GM12878 (cell line): ENCODE measurements at regions not wholly inside any gene's neighbourhood (a gene's known extent, or its start where the extent isn't known, plus 50 kb on each side); places are given as distances from the start of the nearest gene placed in this dataset.

Experiments
- ATAC-seq: fragments of 200-7000 bp; cut with Tn5 transposase; 3 replicates; pipeline ENCODE4 v1.9.1; 2020; ENCODE audit warnings: mild to moderate bottlenecking, moderate library complexity
- BruUV-seq: library from RNA; stranded (reverse); fragments of 400-500 nt; replicated peaks from 2 replicates; lab custom pipeline; 2021; lab: Mats Ljungman, UMichigan
- CTCF ChIA-PET: fragments of 300-600 bp; sonication (Branson Sonifier 250); formaldehyde crosslinking; extraction: SDS; loops from one replicate; lab custom pipeline; 2021; ENCODE audit warnings: inconsistent platforms; lab: Yijun Ruan, JAX
- POLR2A ChIA-PET: fragments of 350-600 bp; formaldehyde crosslinking; extraction: SDS; loops from one replicate; lab custom pipeline; 2021; ENCODE audit warnings: inconsistent platforms; lab: Charles Lee
- RAD21 ChIA-PET: fragments of 300-600 bp; sonication (Branson Sonifier 250); formaldehyde crosslinking; loops from one replicate; lab custom pipeline; 2023; ENCODE audit warnings: antibody characterized with exemption; ENCODE audit not compliant: unreplicated experiment; lab: Charles Lee
- SMC1A ChIA-PET: fragments of 300-600 bp; sonication (Branson Sonifier 250); formaldehyde crosslinking; loops from one replicate; lab custom pipeline; 2023; ENCODE audit not compliant: unreplicated experiment, uncharacterized antibody; lab: Charles Lee
- DNase-seq: peaks from one replicate; pipeline ENCODE4 v3.0.0-alpha.2; 2011; ENCODE audit warnings: low read depth, low spot score
- FAIRE-seq: peaks from 3 replicates; lab custom pipeline; 2011; peaks lifted over from hg19 to GRCh38; lab: Jason Lieb, UNC
- H2AFZ ChIP-seq: 2 replicates; pipeline ENCODE4 v1.6.0; 2011; ENCODE audit warnings: low read depth, low read length, control low read depth; ENCODE audit not compliant: control insufficient read depth
- H3K27ac ChIP-seq: 2 replicates; pipeline ENCODE4 v1.5.1; 2011; ENCODE audit warnings: control low read depth; ENCODE audit not compliant: control insufficient read depth, insufficient read depth
- H3K27me3 ChIP-seq, 2 experiments: replicated peaks in 1 of 2; 2 replicates each; pipeline versions ENCODE4 v1.6.0 to v1.6.1; 2011; ENCODE audit warnings: low read length in 1 of 2; ENCODE audit not compliant: control insufficient read depth in 2 of 2, insufficient read depth in 2 of 2
- H3K36me3 ChIP-seq, 2 experiments: 2 replicates each; pipeline ENCODE4 v1.5.1; 2011; ENCODE audit warnings: low read length in 1 of 2; ENCODE audit not compliant: control insufficient read depth in 2 of 2, insufficient read depth in 2 of 2
- H3K4me1 ChIP-seq: 2 replicates; pipeline ENCODE4 v1.6.1; 2011; ENCODE audit warnings: mild to moderate bottlenecking, low read length, moderate library complexity, mixed read lengths; ENCODE audit not compliant: control insufficient read depth, insufficient read depth
- H3K4me2 ChIP-seq: 2 replicates; pipeline ENCODE4 v1.6.0; 2011; ENCODE audit warnings: control low read depth; ENCODE audit not compliant: control insufficient read depth, insufficient read depth
- H3K4me3 ChIP-seq: fragments of 200-600 bp; sonication (generic); 2 replicates; pipeline ENCODE4 v1.5.1; 2016
- H3K79me2 ChIP-seq: 2 replicates; pipeline ENCODE4 v1.6.0; 2011; ENCODE audit warnings: low read length; ENCODE audit not compliant: control insufficient read depth, insufficient read depth
- H3K9ac ChIP-seq: 2 replicates; pipeline ENCODE4 v1.8.0; 2011; ENCODE audit warnings: low read length, control low read depth, mixed read lengths; ENCODE audit not compliant: control insufficient read depth, insufficient read depth
- H3K9me3 ChIP-seq: replicated peaks from 3 replicates; pipeline ENCODE4 v1.5.1; 2011; ENCODE audit warnings: mild to moderate bottlenecking, low read length; ENCODE audit not compliant: control insufficient read depth, insufficient read depth
- H4K20me1 ChIP-seq: 2 replicates; pipeline ENCODE4 v1.6.0; 2011; ENCODE audit not compliant: control insufficient read depth, insufficient read depth
- ASH2L ChIP-seq: fragments of 300-600, 200-600 bp; sonication (generic); IDR thresholded peaks from 2 replicates; pipeline ENCODE4 v1.6.1; 2017; ENCODE audit warnings: low read depth, mild to moderate bottlenecking, borderline replicate concordance
- CHD2 ChIP-seq: IDR thresholded peaks from 2 replicates; pipeline ENCODE4 v1.6.1; 2011; ENCODE audit warnings: low read depth, low read length, improper control_type of control experiment, borderline replicate concordance
- CREB1 ChIP-seq: IDR thresholded peaks from 2 replicates; pipeline ENCODE4 v1.6.1; 2012; ENCODE audit warnings: low read depth, mild to moderate bottlenecking, inconsistent platforms
- DPF2 ChIP-seq: fragments of 450-650 bp; IDR thresholded peaks from 2 replicates; pipeline ENCODE4 v1.6.1; 2017; ENCODE audit warnings: mild to moderate bottlenecking
- EP300 ChIP-seq, 2 experiments: fragments of 150-350 bp in 1 of 2; IDR thresholded peaks; 2 replicates each; pipeline ENCODE4 v1.6.1; 2011 to 2012; ENCODE audit warnings: low read depth in 2 of 2, low read length in 2 of 2, borderline replicate concordance in 1 of 2, improper control_type of control experiment in 1 of 2, inconsistent platforms in 1 of 2; ENCODE audit not compliant: control insufficient read depth in 1 of 2
- MEF2A ChIP-seq: IDR thresholded peaks from 2 replicates; pipeline ENCODE4 v1.6.1; 2011; ENCODE audit warnings: low read depth, mild to moderate bottlenecking, low read length, moderate library complexity; ENCODE audit not compliant: insufficient read depth
- NFXL1 ChIP-seq: fragments of 450-650 bp; IDR thresholded peaks from 2 replicates; pipeline ENCODE4 v1.6.1; 2017; ENCODE audit warnings: antibody characterized with exemption, mild to moderate bottlenecking, borderline replicate concordance
- POLR2A ChIP-seq: IDR thresholded peaks from 2 replicates; pipeline ENCODE4 v1.6.1; 2011; ENCODE audit warnings: low read depth, mild to moderate bottlenecking, low read length
- PRDM15 ChIP-seq: fragments of 450-650 bp; formaldehyde crosslinking; IDR thresholded peaks from 2 replicates; pipeline ENCODE4 v1.4.0; 2020; ENCODE audit warnings: mild to moderate bottlenecking, moderate library complexity
- TCF7 ChIP-seq: IDR thresholded peaks from 2 replicates; pipeline ENCODE4 v1.6.1; 2014; ENCODE audit warnings: antibody characterized with exemption, borderline replicate concordance
- USF1 ChIP-seq: IDR thresholded peaks from 2 replicates; pipeline ENCODE4 v1.6.1; 2011; ENCODE audit warnings: borderline replicate concordance, low read depth, mild to moderate bottlenecking, moderate library complexity, mixed read lengths, low read length; ENCODE audit not compliant: insufficient read depth; ENCODE audit errors: extremely low read length
- ZNF687 ChIP-seq: fragments of 450-650 bp; IDR thresholded peaks from 2 replicates; pipeline ENCODE4 v1.6.1; 2017; ENCODE audit warnings: mild to moderate bottlenecking, moderate library complexity
- WGBS: methylation state at CpG from one replicate; pipeline ENCODE4 v1.1.6; 2016; ENCODE audit warnings: low lambda C conversion rate; ENCODE audit not compliant: insufficient replicate concordance, insufficient coverage; ENCODE audit errors: missing lambda C conversion rate; 5-methylcytosine and 5-hydroxymethylcytosine counted together
- in situ Hi-C: fragments of 300-500 bp; cut with MboI; formaldehyde crosslinking; loops from 9 replicates; pipeline ENCODE4 v1.14.3; 2018; ENCODE audit warnings: mixed read lengths
- intact Hi-C: fragments of 100-400 bp; cut with micrococcal nuclease; formaldehyde crosslinking; loops from one replicate; pipeline ENCODE4 v1.14.2; 2022; ENCODE audit not compliant: unreplicated experiment
- TF ChIP-seq, protein P1 (sequence below), 3 experiments: IDR thresholded peaks in 2 of 3; conservative IDR thresholded peaks in 1 of 3; 2 replicates each; pipeline ENCODE4 v1.5.1; 2011; ENCODE audit warnings: low read depth in 3 of 3, low read length in 3 of 3, mild to moderate bottlenecking in 3 of 3, control low read depth in 2 of 3, moderate library complexity in 2 of 3, inconsistent platforms in 1 of 3, mixed read lengths in 1 of 3; ENCODE audit not compliant: control insufficient read depth in 2 of 3, insufficient read depth in 1 of 3; ENCODE audit errors: extremely low read depth in 1 of 3

DNA sequence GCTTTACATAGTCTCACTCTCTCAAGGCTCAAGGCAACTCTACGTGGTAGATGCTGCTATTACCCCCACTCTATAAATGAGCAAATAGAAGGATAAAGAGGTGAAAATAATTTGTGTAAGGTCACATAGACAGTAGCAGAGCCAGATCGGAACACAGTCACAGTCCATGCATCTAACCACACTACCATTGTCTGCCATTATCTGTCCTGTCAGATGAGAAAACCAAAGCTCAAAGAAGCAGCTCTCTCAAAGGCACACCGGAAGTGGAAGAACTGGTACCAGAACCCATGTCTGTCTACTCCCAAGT lies 134.4 kb upstream of the NUDT4 start:
- BruUV-seq, result no TSS peak
- no peaks in the 10 kb centered on the region for H3K36me3 ChIP-seq
- no peaks in the 10 kb centered on the region for H3K27me3 ChIP-seq
- POLR2A ChIA-PET, result interaction anchor here (0.6 to 5.0 kb wide), 6 partner anchors 18 to 138 kb away, joined by 4 to 37 read pairs (median 5); no protein-coding TSS in a partner anchor
- FAIRE-seq, result no peak
- ATAC-seq, result peak; percentile 37
- peak overlapping the region; percentile 87 for H3K27ac ChIP-seq
- SMC1A ChIA-PET, result interaction anchor here (0.6 to 5.0 kb wide), 32 partner anchors 11 to 480 kb away, joined by 3 to 96 read pairs (median 8); partner anchors contain the start of gene NUDT4
- RAD21 ChIA-PET, result interaction anchor here (0.6 to 4.4 kb wide), 21 partner anchors 10 to 256 kb away, joined by 3 to 90 read pairs (median 11); no protein-coding TSS in a partner anchor
- 24% methylated on average over 3 of the region's 3 CpGs for WGBS
- H3K4me1 ChIP-seq, result peaks cover 56% of the 10 kb centered on the region
- intact Hi-C loops (loop anchor here (10.0 kb wide), 1 partner anchor 219 kb away; no protein-coding TSS in a partner anchor), in situ Hi-C loops (no loop called here)
- no peaks in the 10 kb centered on the region for H4K20me1 ChIP-seq
- peak overlapping the region; percentile 52; the same call in 1 of the 2 replicates for H3K9ac ChIP-seq
- CTCF ChIA-PET, result interaction anchor here (0.6 to 5.9 kb wide), 11 partner anchors 26 to 1089 kb away, joined by 3 to 42 read pairs (median 6); no protein-coding TSS in a partner anchor
- H2AFZ ChIP-seq, result peak overlapping the region; percentile 53
- peak overlapping the region; percentile 78 for H3K4me2 ChIP-seq
- 0 out of 3 replicates have a peak, but pooled peaks cover 2% of the 10 kb centered on the region for H3K9me3 ChIP-seq
- DNase-seq, result peak; percentile 81
- no peak overlapping the region for H3K4me3 ChIP-seq
- no peaks in the 10 kb centered on the region for H3K79me2 ChIP-seq
- no peak for TF ChIP-seq POLR2A
- no peak for TF ChIP-seq NFXL1
- TF ChIP-seq CHD2, result no peak
- TF ChIP-seq ASH2L, result no peak
- no peak for TF ChIP-seq MEF2A
- no peak for TF ChIP-seq USF1
- TF ChIP-seq, protein P1, sequence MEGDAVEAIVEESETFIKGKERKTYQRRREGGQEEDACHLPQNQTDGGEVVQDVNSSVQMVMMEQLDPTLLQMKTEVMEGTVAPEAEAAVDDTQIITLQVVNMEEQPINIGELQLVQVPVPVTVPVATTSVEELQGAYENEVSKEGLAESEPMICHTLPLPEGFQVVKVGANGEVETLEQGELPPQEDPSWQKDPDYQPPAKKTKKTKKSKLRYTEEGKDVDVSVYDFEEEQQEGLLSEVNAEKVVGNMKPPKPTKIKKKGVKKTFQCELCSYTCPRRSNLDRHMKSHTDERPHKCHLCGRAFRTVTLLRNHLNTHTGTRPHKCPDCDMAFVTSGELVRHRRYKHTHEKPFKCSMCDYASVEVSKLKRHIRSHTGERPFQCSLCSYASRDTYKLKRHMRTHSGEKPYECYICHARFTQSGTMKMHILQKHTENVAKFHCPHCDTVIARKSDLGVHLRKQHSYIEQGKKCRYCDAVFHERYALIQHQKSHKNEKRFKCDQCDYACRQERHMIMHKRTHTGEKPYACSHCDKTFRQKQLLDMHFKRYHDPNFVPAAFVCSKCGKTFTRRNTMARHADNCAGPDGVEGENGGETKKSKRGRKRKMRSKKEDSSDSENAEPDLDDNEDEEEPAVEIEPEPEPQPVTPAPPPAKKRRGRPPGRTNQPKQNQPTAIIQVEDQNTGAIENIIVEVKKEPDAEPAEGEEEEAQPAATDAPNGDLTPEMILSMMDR (IDR thresholded peaks at IDR 0.05 in 2 of 3, conservative IDR thresholded peaks at IDR 0.05 in 1 of 3; ENCODE audit: control insufficient read depth in 2 of 3, extremely low read depth in 1 of 3, insufficient read depth in 1 of 3, low read depth in 3 of 3, low read length in 3 of 3), result no peak
- TF ChIP-seq EP300 (IDR thresholded peaks at IDR 0.05; ENCODE audit: borderline replicate concordance in 1 of 2, control insufficient read depth in 1 of 2, low read depth in 2 of 2, low read length in 2 of 2), result 0 out of 4 replicates have a peak, but pooled peaks of 1 of the 2 experiments have one; percentile 19
- TF ChIP-seq DPF2, result no peak
- no peak for TF ChIP-seq CREB1
- TF ChIP-seq ZNF687, result peak; percentile 30; the same call in 1 of the 2 replicates
- TF ChIP-seq TCF7, result no peak
- no peak for TF ChIP-seq PRDM15 (CRISPR knock-in tag)
